GM18505 (cell line): ENCODE measurements at regions not wholly inside any gene's neighbourhood (a gene's known extent, or its start where the extent isn't known, plus 50 kb on each side); places are given as distances from the start of the nearest gene placed in this dataset.

Experiments used
- ATAC-seq: cut with Tn5 transposase; IDR thresholded peaks from one replicate; pipeline ENCODE4 v1.9.1; 2021; ENCODE audit not compliant: unreplicated experiment
- POLR2A ChIP-seq: IDR thresholded peaks from 4 replicates; pipeline ENCODE4 v1.6.1; 2011; ENCODE audit warnings: borderline replicate concordance; ENCODE audit not compliant: insufficient read depth, insufficient read length; ENCODE audit errors: extremely low read depth

GRCh38 chr12:25733541-25733940 is 180.5 kb upstream of the LMNTD1 start:
- TF ChIP-seq POLR2A, result no peak
- no peak for ATAC-seq

- ATAC-seq, result peak; percentile 81
- no peak for TF ChIP-seq POLR2A
Observed at GRCh38 chr12:25734529-25735180, 181.6 kb upstream of the LMNTD1 start.

- ATAC-seq, result no peak
Observed at GRCh38 chr12:25740617-25741016, 187.5 kb upstream of the LMNTD1 start.

GRCh38 chr12:25741917-25742316 is 188.8 kb upstream of the LMNTD1 start:
- TF ChIP-seq POLR2A, result no peak
- ATAC-seq, result no peak

More at GRCh38 chr12:25740617-25741016, 187.5 kb upstream of the LMNTD1 start:
- no peak for TF ChIP-seq POLR2A

- ATAC-seq, result no peak
Observed at GRCh38 chr12:25743679-25744215, 190.7 kb upstream of the LMNTD1 start.

GRCh38 chr12:25744313-25744712 is 191.2 kb upstream of the LMNTD1 start:
- no peak for TF ChIP-seq POLR2A
- ATAC-seq, result no peak

More at GRCh38 chr12:25743679-25744215, 190.7 kb upstream of the LMNTD1 start:
- TF ChIP-seq POLR2A, result no peak

- TF ChIP-seq POLR2A, result no peak
- no peak for ATAC-seq
Observed at GRCh38 chr12:25745281-25745680, 192.2 kb upstream of the LMNTD1 start.

- no peak for ATAC-seq
- no peak for TF ChIP-seq POLR2A
Observed at GRCh38 chr12:25746131-25746530, 193.0 kb upstream of the LMNTD1 start.

- no peak for ATAC-seq
- TF ChIP-seq POLR2A, result no peak
Observed at GRCh38 chr12:25752710-25753309, 199.7 kb upstream of the LMNTD1 start.

- TF ChIP-seq POLR2A, result no peak
- no peak for ATAC-seq
Observed at GRCh38 chr12:25755136-25755970, 202.3 kb upstream of the LMNTD1 start.

- no peak for TF ChIP-seq POLR2A
- ATAC-seq, result no peak
Observed at GRCh38 chr12:25755971-25756260, 202.6 kb upstream of the RASSF8 start.

- no peak for TF ChIP-seq POLR2A
- no peak for ATAC-seq
Observed at GRCh38 chr12:25757037-25757665, 201.3 kb upstream of the RASSF8 start.

- ATAC-seq, result no peak
- no peak for TF ChIP-seq POLR2A
Observed at GRCh38 chr12:25759752-25760151, 198.7 kb upstream of the RASSF8 start.
